Erythroblast (primary cell): ENCODE measurements at regions not wholly inside any gene's neighbourhood (a gene's known extent, or its start where the extent isn't known, plus 50 kb on each side); places are given as distances from the start of the nearest gene placed in this dataset.

ENCODE experiments used
- GATA1 ChIP-seq: IDR thresholded peaks from 2 replicates; pipeline ENCODE4 v1.6.1; 2011; ENCODE audit warnings: low read depth, mild to moderate bottlenecking, control low read depth, low read length, moderate library complexity
- POLR2A ChIP-seq: IDR thresholded peaks from 2 replicates; pipeline ENCODE4 v1.6.1; 2011; ENCODE audit warnings: mild to moderate bottlenecking, low read length

DNA sequence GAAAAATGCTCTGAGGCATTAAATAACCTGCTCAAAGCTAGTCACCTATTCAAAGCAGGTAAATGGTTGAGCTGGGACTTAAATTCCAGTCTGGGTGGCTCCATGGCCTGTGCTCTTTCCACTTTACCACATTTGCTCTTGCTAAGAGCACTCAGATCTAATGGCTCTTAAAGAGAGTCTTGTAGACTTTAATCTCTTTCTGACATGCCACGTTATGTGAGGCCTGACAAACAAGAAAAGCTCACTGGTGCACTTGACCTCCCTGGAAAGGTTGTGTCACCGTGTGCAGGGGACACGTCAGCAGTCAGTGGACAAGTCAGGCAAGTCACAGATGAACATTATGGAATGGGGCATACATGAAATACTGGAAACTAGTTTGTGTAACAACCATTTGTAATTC lies 129.9 kb upstream of the RPS23 start:
- TF ChIP-seq POLR2A: no peak
- no peak for TF ChIP-seq GATA1
